Lung (tissue), 11 donors: ENCODE measurements at regions not wholly inside any gene's neighbourhood (a gene's known extent, or its start where the extent isn't known, plus 50 kb on each side); places are given as distances from the start of the nearest gene placed in this dataset.

Experiments used
- ATAC-seq: fragments of 200-7000 bp; cut with Tn5 transposase; one replicate; pipeline ENCODE4 v1.9.1; 2020; ENCODE audit warnings: moderate number of reproducible peaks; ENCODE audit not compliant: insufficient read depth, low FRiP score
- DNase-seq, 3 donors: peaks; one replicate each; pipeline ENCODE4 v3.0.0-alpha.2; 2013 to 2017
- H3K27ac ChIP-seq, 2 donors: one replicate each; pipeline ENCODE4 v1.5.1; 2013; ENCODE audit warnings: mild to moderate bottlenecking in 2 of 2, moderate library complexity in 2 of 2, control low read depth in 1 of 2, inconsistent platforms in 1 of 2, low read depth in 1 of 2, low read length in 1 of 2
- H3K27me3 ChIP-seq, 3 donors: one replicate each; pipeline ENCODE4 v1.5.1; 2013; ENCODE audit warnings: low read length in 2 of 3; ENCODE audit not compliant: control insufficient read depth in 3 of 3, insufficient read depth in 3 of 3
- H3K36me3 ChIP-seq, 4 donors: one replicate each; pipeline ENCODE4 v1.5.1; 2013; ENCODE audit warnings: low read length in 4 of 4, mild to moderate bottlenecking in 1 of 4, moderate library complexity in 1 of 4; ENCODE audit not compliant: control insufficient read depth in 4 of 4, insufficient read depth in 4 of 4
- H3K4me1 ChIP-seq, 5 donors: one replicate each; pipeline ENCODE4 v1.5.1; 2013; ENCODE audit warnings: low read length in 5 of 5, mild to moderate bottlenecking in 2 of 5, moderate library complexity in 1 of 5; ENCODE audit not compliant: control insufficient read depth in 5 of 5, insufficient read depth in 5 of 5
- H3K4me3 ChIP-seq: one replicate; pipeline ENCODE4 v1.5.1; 2013; ENCODE audit warnings: mild to moderate bottlenecking, control low read depth, moderate library complexity
- H3K9ac ChIP-seq, 2 donors: one replicate each; pipeline ENCODE4 v1.5.1; 2013; ENCODE audit warnings: low read length in 2 of 2, control low read depth in 1 of 2; ENCODE audit not compliant: insufficient read depth in 1 of 2
- H3K9me3 ChIP-seq, 4 donors: one replicate each; pipeline ENCODE4 v1.5.1; 2013; ENCODE audit warnings: low read length in 3 of 4, mild to moderate bottlenecking in 1 of 4, moderate library complexity in 1 of 4; ENCODE audit not compliant: control insufficient read depth in 4 of 4, insufficient read depth in 3 of 4
- WGBS, 2 donors: extraction: QIAGEN DNeasy Blood & Tissue Kit; methylation state at CpG; one replicate each; pipeline ENCODE4 v1.1.7; 2013; 5-methylcytosine and 5-hydroxymethylcytosine counted together
- TF ChIP-seq, protein P1 (sequence below): IDR thresholded peaks from 2 replicates; pipeline ENCODE4 v1.5.1; 2012; ENCODE audit warnings: mild to moderate bottlenecking; ENCODE audit errors: control extremely low read depth, extremely low read depth
- donor health status: control.
- donor health status: control.
- donor health status: Bipolar disorder and iron deficiency.
- donor health status: healthy.
- donor health status: DM: yes; HTN: yes; CAD: no.

DNA sequence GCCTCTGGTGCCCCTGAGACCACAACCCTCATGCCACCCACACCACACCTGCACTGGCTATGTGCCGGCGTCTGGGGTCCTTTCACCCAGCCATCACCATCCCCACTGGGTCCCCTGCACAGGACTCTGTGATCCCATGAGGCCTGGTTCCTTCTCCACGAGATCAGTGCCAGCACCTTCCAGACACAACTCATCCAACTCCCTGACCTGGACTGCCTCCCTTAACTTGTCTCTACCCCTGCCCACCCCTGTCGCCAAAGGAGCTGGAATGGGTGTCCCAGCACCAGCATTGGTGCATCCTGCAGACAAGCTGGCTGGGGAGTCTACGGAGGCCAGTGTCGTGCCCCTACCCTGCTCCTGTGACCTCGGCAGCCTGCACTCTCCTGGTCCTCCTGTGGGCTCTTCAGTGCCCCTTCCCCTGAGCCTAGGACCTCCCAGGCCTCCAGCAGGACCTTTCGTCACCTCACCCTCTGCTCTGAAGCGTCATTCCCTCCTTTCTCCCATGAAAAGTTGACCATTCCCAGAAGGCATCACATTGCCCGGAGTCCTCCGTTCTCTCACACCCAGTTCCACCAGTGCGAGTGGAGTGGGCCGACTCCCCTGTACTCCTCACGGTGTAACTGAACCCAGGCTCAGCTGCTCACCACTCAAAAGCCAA is 87.7 kb downstream of the NSUN2 start:
- Histone ChIP-seq H3K9ac (no peak overlapping the region), H3K4me1 (no peaks in the 10 kb centered on the region), H3K27me3 (no peaks in the 10 kb centered on the region), H3K4me3 (no peak overlapping the region), H3K36me3 (no peaks in the 10 kb centered on the region), H3K9me3 (no peaks in the 10 kb centered on the region), H3K27ac (no peak overlapping the region)
- 60 to 76% methylated on average over 14 of the region's 14 CpGs for WGBS, 2 donors
- DNase-seq (no peak), ATAC-seq (no peak)
- TF ChIP-seq, protein P1, sequence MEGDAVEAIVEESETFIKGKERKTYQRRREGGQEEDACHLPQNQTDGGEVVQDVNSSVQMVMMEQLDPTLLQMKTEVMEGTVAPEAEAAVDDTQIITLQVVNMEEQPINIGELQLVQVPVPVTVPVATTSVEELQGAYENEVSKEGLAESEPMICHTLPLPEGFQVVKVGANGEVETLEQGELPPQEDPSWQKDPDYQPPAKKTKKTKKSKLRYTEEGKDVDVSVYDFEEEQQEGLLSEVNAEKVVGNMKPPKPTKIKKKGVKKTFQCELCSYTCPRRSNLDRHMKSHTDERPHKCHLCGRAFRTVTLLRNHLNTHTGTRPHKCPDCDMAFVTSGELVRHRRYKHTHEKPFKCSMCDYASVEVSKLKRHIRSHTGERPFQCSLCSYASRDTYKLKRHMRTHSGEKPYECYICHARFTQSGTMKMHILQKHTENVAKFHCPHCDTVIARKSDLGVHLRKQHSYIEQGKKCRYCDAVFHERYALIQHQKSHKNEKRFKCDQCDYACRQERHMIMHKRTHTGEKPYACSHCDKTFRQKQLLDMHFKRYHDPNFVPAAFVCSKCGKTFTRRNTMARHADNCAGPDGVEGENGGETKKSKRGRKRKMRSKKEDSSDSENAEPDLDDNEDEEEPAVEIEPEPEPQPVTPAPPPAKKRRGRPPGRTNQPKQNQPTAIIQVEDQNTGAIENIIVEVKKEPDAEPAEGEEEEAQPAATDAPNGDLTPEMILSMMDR, result no peak

GRCh38 chr5:6544561-6544935 is 88.3 kb downstream of the NSUN2 start:
- DNase-seq, result no peak
- Histone ChIP-seq H3K9ac (no peak overlapping the region), H3K9me3 (no peaks in the 10 kb centered on the region), H3K27me3 (no peaks in the 10 kb centered on the region), H3K27ac (no peak overlapping the region), H3K4me3 (no peak overlapping the region), H3K36me3 (no peaks in the 10 kb centered on the region), H3K4me1 (no peaks in the 10 kb centered on the region)
- no peak for ATAC-seq
- WGBS, 2 donors, result 69 to 70% methylated on average over 5 of the region's 5 CpGs
- TF ChIP-seq, protein P1, result no peak
